ENCODE measurements at regions not wholly inside any gene's neighbourhood (a gene's known extent, or its start where the extent isn't known, plus 50 kb on each side); places are given as distances from the start of the nearest gene placed in this dataset.

DNA sequence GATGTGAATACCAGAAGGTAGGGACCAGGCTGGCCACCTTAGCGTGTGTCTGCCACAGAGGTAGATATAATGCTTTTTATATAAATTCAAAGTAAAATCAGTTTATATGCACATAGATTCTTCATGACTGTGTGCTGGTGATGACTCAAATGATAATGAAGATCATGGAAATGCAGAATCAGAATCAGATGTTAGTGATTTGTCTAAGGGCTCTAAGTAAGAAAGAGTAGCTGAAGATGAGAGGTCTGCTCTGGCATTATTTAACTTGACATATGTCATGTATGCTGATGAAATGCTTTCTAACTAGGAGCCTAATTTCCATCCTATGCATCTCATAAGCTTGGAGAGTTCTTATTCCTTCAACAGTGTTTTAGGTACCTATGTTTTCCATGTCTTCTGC, 50.3 kb upstream of the DPH6 start:
- Histone ChIP-seq H4K20me1 (ENCODE audit: insufficient read depth, low read length) (no peaks in the 10 kb centered on the region), H3K79me2 (ENCODE audit: insufficient read depth, low read length) (no peaks in the 10 kb centered on the region), H2AFZ (ENCODE audit: low read length) (no peak overlapping the region), H3K27ac (ENCODE audit: extremely low read length, insufficient read depth, low read length) (no peak overlapping the region), H3K4me1 (ENCODE audit: insufficient read depth, low read length) (no peaks in the 10 kb centered on the region), H3K4me2 (ENCODE audit: low read depth, low read length) (no peak overlapping the region), H3K9ac (ENCODE audit: insufficient read depth, low read depth, low read length) (no peak overlapping the region), H3K27me3 (ENCODE audit: control insufficient read depth in 1 of 2, insufficient read depth in 2 of 2, low read length in 2 of 2) (no peaks in the 10 kb centered on the region), H3K4me3 (replicated peaks in 1 of 3; ENCODE audit: insufficient read depth in 1 of 3, low read depth in 2 of 3, low read length in 3 of 3) (no peak overlapping the region), H3K9me3 (ENCODE audit: low read length) (no peaks in the 10 kb centered on the region), H3K36me3 (replicated peaks in 1 of 2; ENCODE audit: control insufficient read depth in 1 of 2, insufficient read depth in 2 of 2, low read length in 2 of 2) (no peaks in the 10 kb centered on the region)
- intact Hi-C loops (cut with micrococcal nuclease; ENCODE audit: unreplicated experiment), result no loop called here
- in situ Hi-C loops (cut with HindIII; ENCODE audit: extremely low pct_ligation_motif_present, low pct_unique_long_range_greater_than_20kb), result no loop called here
- TF ChIP-seq ZBTB38 (CRISPR knock-in tag; IDR thresholded peaks at IDR 0.05) (no peak), KDM2A (CRISPR knock-in tag; IDR thresholded peaks at IDR 0.05; ENCODE audit: borderline replicate concordance, low read depth) (no peak), ZNF501 (CRISPR knock-in tag; IDR thresholded peaks at IDR 0.05) (no peak), ZFX (CRISPR knock-in tag; IDR thresholded peaks at IDR 0.05; ENCODE audit: low read depth) (no peak), ZNF558 (CRISPR knock-in tag; IDR thresholded peaks at IDR 0.05; ENCODE audit: borderline replicate concordance) (no peak), ZNF30 (CRISPR knock-in tag; IDR thresholded peaks at IDR 0.05) (no peak), ZFY (CRISPR knock-in tag; IDR thresholded peaks at IDR 0.05) (no peak), KDM4B (CRISPR knock-in tag; IDR thresholded peaks at IDR 0.05) (no peak)
- TF ChIP-seq, protein P1, sequence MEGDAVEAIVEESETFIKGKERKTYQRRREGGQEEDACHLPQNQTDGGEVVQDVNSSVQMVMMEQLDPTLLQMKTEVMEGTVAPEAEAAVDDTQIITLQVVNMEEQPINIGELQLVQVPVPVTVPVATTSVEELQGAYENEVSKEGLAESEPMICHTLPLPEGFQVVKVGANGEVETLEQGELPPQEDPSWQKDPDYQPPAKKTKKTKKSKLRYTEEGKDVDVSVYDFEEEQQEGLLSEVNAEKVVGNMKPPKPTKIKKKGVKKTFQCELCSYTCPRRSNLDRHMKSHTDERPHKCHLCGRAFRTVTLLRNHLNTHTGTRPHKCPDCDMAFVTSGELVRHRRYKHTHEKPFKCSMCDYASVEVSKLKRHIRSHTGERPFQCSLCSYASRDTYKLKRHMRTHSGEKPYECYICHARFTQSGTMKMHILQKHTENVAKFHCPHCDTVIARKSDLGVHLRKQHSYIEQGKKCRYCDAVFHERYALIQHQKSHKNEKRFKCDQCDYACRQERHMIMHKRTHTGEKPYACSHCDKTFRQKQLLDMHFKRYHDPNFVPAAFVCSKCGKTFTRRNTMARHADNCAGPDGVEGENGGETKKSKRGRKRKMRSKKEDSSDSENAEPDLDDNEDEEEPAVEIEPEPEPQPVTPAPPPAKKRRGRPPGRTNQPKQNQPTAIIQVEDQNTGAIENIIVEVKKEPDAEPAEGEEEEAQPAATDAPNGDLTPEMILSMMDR (CRISPR knock-in tag; IDR thresholded peaks at IDR 0.05), result no peak
- TF ChIP-seq, protein P2, sequence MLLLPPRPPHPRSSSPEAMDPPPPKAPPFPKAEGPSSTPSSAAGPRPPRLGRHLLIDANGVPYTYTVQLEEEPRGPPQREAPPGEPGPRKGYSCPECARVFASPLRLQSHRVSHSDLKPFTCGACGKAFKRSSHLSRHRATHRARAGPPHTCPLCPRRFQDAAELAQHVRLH (CRISPR knock-in tag; IDR thresholded peaks at IDR 0.05; ENCODE audit: borderline replicate concordance, low read depth), result no peak
- TF ChIP-seq, protein P3, sequence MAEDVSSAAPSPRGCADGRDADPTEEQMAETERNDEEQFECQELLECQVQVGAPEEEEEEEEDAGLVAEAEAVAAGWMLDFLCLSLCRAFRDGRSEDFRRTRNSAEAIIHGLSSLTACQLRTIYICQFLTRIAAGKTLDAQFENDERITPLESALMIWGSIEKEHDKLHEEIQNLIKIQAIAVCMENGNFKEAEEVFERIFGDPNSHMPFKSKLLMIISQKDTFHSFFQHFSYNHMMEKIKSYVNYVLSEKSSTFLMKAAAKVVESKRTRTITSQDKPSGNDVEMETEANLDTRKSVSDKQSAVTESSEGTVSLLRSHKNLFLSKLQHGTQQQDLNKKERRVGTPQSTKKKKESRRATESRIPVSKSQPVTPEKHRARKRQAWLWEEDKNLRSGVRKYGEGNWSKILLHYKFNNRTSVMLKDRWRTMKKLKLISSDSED (CRISPR knock-in tag; IDR thresholded peaks at IDR 0.05), result no peak
- ChIA-PET POLR2A (no interaction called here), CTCF (ENCODE audit: low intra/inter-chr PET ratio, low total read pairs) (no interaction called here)
- BruUV-seq (replicated peaks), result no TSS peak
- 5% methylated on average over 1 of the region's 1 CpG for WGBS (ENCODE audit: low lambda C conversion rate)
- FAIRE-seq (no peak), DNase-seq (ENCODE audit: low spot score) (no peak), ATAC-seq (no peak)

Measured in HepG2 (cell line).